HG03060 (cell line): ENCODE measurements at regions not wholly inside any gene's neighbourhood (a gene's known extent, or its start where the extent isn't known, plus 50 kb on each side); places are given as distances from the start of the nearest gene placed in this dataset.
"Not testable (repeated sequence)": the region's sequence is repeated elsewhere in the genome, so short reads cannot be mapped to it uniquely, and the experiment has no call there.

Experiments
- ATAC-seq: cut with Tn5 transposase; IDR thresholded peaks from one replicate; pipeline ENCODE4 v1.9.1; 2021; ENCODE audit warnings: low read depth, moderate number of reproducible peaks; ENCODE audit not compliant: unreplicated experiment

GRCh38 chr4:66355328-66355727, 685.0 kb upstream of the EPHA5 start:
- no peak for ATAC-seq

DNA sequence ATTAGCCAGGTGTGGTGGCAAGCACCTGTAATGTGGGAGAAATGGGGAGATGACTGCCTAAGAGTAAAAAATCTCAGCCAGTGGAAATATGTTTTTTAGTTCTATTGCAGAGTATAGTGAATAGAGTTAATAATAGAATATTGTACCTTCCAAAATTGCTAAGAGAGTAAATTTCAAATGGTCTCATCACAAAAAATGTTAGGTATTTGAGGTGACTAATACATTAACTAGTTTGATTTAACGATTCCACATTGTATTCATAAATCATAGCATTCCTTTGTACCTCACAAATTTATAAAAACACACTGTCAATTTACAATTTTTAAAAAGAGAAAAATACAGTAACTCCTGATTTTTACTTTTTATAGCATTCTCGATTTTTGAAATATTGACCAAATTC, 681.5 kb upstream of the EPHA5 start:
- ATAC-seq = no peak

DNA sequence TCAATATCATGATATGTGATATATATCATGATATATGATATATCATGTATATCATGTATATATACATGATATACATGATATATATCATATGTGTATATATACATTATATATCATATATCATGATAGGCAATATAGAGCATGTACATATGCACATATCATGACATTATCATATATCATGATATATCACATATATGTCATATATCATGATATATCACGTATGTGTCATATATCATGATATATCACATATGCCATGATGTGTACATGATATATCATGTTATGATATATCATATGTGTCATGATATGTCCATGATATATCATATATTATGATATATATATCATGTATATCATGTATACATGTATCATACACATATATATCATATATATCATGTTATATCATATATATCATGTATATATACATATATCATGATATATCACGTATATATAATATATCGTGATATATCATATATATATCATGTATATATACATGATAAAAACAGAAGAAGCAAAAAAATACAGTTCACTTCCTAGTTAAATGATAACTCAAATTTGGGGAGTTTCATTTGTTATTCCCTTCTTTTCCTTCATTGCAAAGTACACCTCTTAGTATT, 670.1 kb upstream of the EPHA5 start:
- no peak for ATAC-seq

DNA sequence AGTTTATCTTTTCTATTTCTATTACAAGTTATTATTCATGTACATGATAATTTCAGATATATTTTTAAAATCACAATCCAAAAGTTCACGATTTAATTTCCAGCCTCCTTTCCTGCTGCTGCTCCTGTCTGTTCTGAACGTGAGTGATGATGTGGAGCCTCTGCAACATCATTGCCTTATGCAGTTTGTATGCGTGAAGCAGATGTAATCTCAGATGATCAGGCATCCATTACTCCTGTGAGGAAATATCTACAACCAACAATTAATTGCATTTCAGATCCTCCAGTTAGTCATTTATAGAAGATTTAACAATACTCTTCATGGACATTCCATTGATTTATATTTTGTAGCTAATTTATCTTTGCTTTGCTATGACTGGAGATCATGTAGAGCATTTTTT, 668.7 kb upstream of the EPHA5 start:
- no peak for ATAC-seq

DNA sequence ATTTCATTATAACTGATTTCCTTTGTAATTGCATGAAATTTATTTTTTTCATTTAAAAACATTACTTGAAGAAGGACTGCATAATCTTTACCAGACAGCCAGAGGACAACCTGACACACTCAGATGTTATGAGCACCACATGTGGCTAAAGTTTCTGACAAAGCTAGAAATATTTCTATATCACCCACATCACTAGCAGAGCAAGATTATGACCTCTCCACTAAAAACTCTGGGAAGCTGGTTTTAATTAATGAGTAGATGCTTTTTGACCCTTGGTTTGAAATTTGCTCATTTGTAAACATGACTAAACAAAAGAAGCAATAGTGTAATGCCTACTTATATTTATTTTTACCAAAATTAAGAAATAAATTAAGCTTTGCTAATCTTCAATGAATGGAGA, 661.5 kb upstream of the EPHA5 start:
- no peak for ATAC-seq

DNA sequence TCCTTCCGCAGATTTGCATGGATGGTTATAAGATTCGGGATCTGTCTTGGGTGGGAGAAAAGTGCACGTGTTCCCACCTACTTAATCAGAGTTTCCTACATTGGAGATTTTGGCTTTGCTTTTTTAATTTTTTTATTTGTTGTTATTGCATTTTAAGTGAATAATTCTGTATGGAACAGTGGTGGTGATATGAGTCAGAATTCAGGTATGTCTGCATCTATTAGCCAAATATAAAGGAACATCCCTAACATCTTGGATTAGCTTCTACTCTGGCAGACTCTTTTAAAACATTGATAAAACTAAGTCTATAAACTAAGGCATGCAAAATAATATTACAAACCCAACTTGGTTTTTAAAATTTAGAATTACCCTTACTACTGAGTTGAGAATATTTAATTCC, 659.8 kb upstream of the EPHA5 start:
- no peak for ATAC-seq

- ATAC-seq = no peak
Measured at GRCh38 chr4:66328803-66329574, 658.7 kb upstream of the EPHA5 start.

DNA sequence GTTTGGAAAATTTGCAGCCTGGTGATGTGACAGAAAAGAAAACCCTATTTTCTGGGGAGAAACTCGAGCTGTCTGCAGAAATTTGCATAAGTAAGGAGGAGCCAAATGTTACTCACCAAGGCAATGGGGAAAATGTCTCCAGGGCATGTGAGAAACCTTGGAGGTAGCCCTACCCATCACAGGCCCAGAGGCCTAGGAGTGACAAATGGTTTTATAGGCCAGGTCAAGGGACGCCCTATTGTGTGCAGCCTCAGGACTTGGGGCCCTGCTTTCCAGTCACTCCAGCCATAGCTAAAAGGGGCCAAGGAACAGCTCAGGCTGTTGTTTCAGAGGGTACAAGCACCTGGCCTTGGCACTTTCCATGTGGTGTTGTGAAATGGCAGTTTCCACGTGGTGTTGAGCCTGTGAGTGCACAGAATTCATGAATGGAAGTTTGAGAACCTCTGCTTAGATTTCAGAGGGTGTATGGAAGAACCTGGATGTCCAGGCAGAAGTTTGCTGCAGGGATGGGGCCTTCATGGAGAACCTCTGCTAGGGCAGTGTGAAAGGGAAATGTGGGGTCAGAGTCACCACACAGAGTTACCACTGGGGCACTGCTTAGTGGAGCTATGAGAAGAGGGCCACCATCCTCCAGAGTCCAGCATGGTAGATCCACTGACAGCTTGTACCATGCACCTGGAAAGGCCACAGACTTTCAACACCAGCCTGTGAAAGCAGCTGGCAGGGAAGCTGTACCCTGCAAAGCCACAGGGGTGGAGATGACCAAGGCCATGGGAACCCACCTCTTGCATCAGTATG, 637.6 kb upstream of the EPHA5 start:
- no peak for ATAC-seq

- no peak for ATAC-seq
Measured at GRCh38 chr4:66300336-66300934, 630.1 kb upstream of the EPHA5 start.

DNA sequence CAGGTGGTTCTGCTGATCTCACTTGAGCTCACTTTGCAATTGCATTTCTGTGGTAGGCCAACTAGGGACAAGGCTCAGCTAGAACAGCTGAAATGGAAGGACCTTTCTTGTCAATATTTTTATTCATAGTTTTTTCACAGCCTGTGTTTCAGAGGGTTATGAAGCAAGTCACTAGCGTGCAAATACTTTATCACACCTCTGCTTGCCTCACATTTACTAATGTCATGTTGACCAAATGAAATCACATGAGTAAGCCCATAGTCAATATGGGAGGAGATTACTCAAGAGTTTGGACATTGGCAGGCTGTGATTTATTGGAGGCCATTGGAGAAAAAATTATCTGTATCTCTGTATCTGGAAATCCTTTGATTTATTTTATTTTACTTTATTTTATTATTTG, 628.3 kb upstream of the EPHA5 start:
- no peak for ATAC-seq

DNA sequence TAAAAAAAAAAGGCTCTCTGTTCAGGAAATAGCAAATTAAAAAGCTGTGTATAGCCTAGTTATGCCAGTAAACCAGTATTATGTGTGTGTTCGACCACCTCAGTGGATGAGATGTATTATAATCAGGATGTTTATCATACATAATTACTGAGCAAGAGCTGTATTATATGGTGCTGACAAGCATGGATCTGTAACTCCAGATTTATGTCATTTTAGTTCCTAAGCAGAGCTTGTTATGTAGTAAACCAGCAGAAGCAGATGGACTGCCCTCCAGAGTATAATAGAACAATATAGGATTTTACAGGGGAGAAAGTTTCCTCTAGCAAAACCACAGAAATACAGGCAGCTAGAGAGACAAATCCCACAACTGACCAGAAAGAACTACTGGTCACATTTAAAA, 627.4 kb upstream of the EPHA5 start:
- no peak for ATAC-seq

DNA sequence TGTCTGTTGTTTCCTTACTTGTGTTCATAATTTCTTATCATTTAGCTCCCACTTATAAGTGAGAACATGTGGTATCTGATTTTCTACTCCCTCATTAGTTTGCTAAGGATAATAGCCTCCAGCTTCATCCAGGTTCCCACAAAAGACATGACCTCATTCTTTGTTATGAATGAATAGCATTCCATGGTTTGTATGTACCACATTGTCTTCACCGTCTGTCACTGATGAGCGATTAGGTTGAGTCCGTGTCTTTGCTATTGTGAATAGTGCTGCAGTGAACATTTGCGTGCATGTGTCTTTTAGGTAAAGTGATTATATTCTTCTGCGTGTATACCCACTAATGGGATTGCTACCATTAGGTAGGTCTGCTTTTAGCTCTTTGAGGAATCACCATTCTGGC, 624.3 kb upstream of the EPHA5 start:
- ATAC-seq = no peak

DNA sequence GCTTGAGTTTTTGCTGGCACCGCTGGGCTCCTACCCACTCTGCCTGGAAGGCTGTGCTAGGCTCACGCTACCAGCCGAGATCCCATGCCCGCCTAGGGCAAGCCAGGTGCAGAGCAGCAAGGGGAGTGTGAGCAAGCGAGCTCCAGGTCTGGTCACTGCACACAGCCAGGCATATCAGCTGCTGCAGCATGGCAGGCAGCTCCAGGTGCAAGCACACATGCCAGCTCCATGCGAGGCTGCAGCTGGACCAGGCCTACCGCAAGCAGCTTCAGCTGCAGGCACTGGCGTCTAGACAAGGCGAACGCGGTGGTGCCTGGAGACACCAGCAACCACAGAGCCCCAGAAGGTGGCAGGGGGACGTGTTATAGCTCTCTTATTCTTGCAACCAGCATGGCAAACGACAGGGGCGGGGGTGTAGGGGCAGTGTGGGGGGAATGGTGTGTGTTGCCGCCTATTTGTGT, 614.7 kb upstream of the EPHA5 start:
- no peak for ATAC-seq

DNA sequence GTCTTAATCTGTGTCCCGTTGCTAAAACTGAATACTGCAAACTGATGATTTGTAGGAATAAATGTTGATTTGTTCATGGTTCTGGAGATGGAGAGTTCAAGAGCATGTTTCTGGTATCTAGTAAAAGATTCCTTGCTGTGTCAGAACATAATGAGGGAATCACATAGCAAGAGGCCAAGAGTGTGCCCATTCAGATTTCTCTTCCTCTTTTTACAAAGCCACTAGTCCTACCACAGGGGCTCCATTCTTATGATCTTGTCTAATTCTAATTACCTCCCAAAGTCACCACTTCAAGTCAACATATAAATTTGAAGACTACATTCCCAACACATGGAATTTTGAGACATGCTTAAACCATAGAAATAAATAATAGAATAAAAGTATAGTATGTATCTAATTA, 608.8 kb upstream of the EPHA5 start:
- no peak for ATAC-seq

DNA sequence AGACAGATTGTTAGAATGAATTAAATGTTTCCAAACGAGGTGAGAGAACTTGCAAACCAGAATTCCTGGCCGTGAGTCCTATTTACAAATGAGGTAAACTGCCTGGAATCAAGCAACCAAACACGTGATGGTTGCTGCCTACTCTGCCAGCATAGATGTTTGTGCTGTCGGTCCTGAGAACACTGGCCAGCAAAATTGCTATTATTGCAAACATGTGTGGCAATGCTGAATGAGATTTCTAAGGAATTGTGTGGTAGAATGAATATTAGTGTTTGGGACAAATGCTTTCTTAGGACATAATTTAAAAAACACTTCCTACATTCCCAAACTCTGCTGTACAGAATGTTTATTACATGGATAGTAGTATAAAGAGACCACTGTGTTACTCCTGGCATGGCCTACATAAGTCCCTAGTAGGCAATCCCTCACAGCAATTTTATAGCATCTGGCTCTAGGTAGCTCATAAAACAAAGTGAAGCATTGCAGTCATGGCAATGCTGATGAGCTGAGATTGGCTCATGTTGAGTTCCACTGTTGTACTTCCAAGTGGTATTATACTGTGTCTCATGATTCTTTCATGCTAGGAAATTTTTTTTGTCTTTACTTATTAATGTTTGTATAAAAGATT, 605.2 kb upstream of the EPHA5 start:
- no peak for ATAC-seq

DNA sequence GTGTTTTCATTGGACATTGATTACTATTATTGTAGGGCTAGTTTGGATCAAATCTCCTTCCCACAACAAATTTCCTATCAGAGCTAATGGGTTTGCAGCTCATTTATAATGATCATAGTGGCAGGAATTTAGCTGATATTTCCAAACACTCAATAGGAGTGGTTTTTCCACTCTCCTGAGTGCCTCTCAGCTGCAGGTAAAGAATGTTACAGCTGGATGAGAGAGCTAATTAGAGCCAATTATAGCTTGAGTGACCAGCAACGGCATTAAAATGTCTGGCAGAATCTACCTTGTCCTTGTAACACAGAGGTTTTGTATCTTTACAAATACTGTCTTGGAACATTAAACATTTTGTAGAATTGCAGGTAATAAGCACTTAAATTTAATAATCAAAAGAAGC, 602.8 kb upstream of the EPHA5 start:
- ATAC-seq = no peak

DNA sequence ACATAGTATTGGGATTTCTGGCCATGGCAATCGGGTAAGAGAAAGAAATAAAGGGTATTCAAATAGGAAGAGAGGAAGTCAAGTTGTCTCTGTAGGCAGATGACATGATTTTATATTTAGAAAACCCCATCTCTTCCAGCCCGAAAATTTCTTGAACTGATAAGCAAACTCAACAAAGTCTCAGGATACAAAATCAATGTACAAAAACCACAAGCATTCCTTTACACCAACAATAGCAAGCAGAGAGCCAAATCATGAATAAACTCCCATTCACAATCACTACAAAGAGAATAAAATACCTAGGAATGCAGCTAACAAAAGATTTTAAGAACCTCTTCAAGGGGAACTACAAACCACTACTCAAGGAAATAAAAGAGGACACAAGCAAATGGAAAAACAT, 600.1 kb upstream of the EPHA5 start:
- ATAC-seq = not testable (repeated sequence)

- not testable (repeated sequence) for ATAC-seq
Measured at GRCh38 chr4:66266554-66266953, 596.3 kb upstream of the EPHA5 start.

- no peak for ATAC-seq
Measured at GRCh38 chr4:66266035-66266434, 595.7 kb upstream of the EPHA5 start.

DNA sequence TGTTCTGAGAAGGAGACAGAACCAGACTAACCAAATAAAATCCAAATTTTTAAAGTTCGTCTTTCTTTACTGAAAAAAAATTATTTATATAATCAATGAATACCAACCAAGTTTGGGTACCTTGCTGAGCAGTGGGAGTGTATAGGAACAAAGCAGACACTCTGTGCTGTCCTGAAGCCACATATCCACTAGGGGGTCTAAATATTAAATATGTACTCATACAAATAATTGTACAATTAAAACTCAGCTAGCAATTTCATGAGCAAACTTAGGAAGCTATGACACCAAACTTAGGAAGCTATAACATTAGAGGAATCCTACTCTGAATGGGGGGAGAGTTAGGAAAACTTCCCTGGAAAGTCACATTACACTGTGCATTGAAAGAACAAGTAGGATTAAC, 582.0 kb upstream of the EPHA5 start:
- ATAC-seq = no peak

- no peak for ATAC-seq
Measured at GRCh38 chr4:66246643-66247042, 576.4 kb upstream of the EPHA5 start.
